ENCODE measurements at regions not wholly inside any gene's neighbourhood (a gene's known extent, or its start where the extent isn't known, plus 50 kb on each side); places are given as distances from the start of the nearest gene placed in this dataset.
"Not testable (repeated sequence)": the region's sequence is repeated elsewhere in the genome, so short reads cannot be mapped to it uniquely, and the experiment has no call there.

GRCh38 chr12:68481181-68481941 lies 129.3 kb upstream of the RAP1B start:
- no peak overlapping the region for H3K27ac ChIP-seq (ENCODE audit: poor library complexity, severe bottlenecking)
- H3K9me3 ChIP-seq (ENCODE audit: severe bottlenecking) = no peaks in the 10 kb centered on the region
- DNase-seq (ENCODE audit: low spot score) (no peak), ATAC-seq (ENCODE audit: low read depth) (no peak)
- TF ChIP-seq CTCF (IDR thresholded peaks at IDR 0.05; ENCODE audit: poor library complexity, severe bottlenecking) = no peak
- H3K4me3 ChIP-seq (ENCODE audit: severe bottlenecking) = no peak overlapping the region
- no peaks in the 10 kb centered on the region for H3K27me3 ChIP-seq (ENCODE audit: insufficient read depth, poor library complexity, severe bottlenecking)
- H3K36me3 ChIP-seq (ENCODE audit: low read depth) = no peaks in the 10 kb centered on the region
- H3K4me1 ChIP-seq (ENCODE audit: insufficient read depth, poor library complexity, severe bottlenecking) = peaks cover 10% of the 10 kb centered on the region

- Histone ChIP-seq H3K4me3 (ENCODE audit: severe bottlenecking) (no peak overlapping the region), H3K27ac (ENCODE audit: poor library complexity, severe bottlenecking) (no peak overlapping the region), H3K9me3 (ENCODE audit: severe bottlenecking) (no peaks in the 10 kb centered on the region), H3K36me3 (ENCODE audit: low read depth) (no peaks in the 10 kb centered on the region), H3K27me3 (ENCODE audit: insufficient read depth, poor library complexity, severe bottlenecking) (no peaks in the 10 kb centered on the region), H3K4me1 (ENCODE audit: insufficient read depth, poor library complexity, severe bottlenecking) (peaks cover 10% of the 10 kb centered on the region)
- ATAC-seq (ENCODE audit: low read depth) (no peak), DNase-seq (ENCODE audit: low spot score) (no peak)
- no peak for TF ChIP-seq CTCF (IDR thresholded peaks at IDR 0.05; ENCODE audit: poor library complexity, severe bottlenecking)
These were observed 128.7 kb upstream of the RAP1B start for GRCh38 chr12:68482014-68482413.

- no peak for TF ChIP-seq CTCF (IDR thresholded peaks at IDR 0.05; ENCODE audit: poor library complexity, severe bottlenecking)
- H3K36me3 ChIP-seq (ENCODE audit: low read depth) = no peaks in the 10 kb centered on the region
- no peak overlapping the region for H3K27ac ChIP-seq (ENCODE audit: poor library complexity, severe bottlenecking)
- no peaks in the 10 kb centered on the region for H3K9me3 ChIP-seq (ENCODE audit: severe bottlenecking)
- H3K4me1 ChIP-seq (ENCODE audit: insufficient read depth, poor library complexity, severe bottlenecking) = peaks cover 10% of the 10 kb centered on the region
- no peaks in the 10 kb centered on the region for H3K27me3 ChIP-seq (ENCODE audit: insufficient read depth, poor library complexity, severe bottlenecking)
- H3K4me3 ChIP-seq (ENCODE audit: severe bottlenecking) = no peak overlapping the region
- no peak for ATAC-seq (ENCODE audit: low read depth)
- DNase-seq (ENCODE audit: low spot score) = no peak
These were observed 128.0 kb upstream of the RAP1B start for GRCh38 chr12:68482660-68483059.

GRCh38 chr12:68483592-68484383 lies 126.9 kb upstream of the RAP1B start:
- H3K4me1 ChIP-seq (ENCODE audit: insufficient read depth, poor library complexity, severe bottlenecking) = peaks cover 10% of the 10 kb centered on the region
- DNase-seq (ENCODE audit: low spot score) (no peak), ATAC-seq (ENCODE audit: low read depth) (no peak)
- no peaks in the 10 kb centered on the region for H3K36me3 ChIP-seq (ENCODE audit: low read depth)
- H3K9me3 ChIP-seq (ENCODE audit: severe bottlenecking) = no peaks in the 10 kb centered on the region
- H3K27me3 ChIP-seq (ENCODE audit: insufficient read depth, poor library complexity, severe bottlenecking) = no peaks in the 10 kb centered on the region
- TF ChIP-seq CTCF (IDR thresholded peaks at IDR 0.05; ENCODE audit: poor library complexity, severe bottlenecking) = no peak
- H3K27ac ChIP-seq (ENCODE audit: poor library complexity, severe bottlenecking) = peak overlapping the region; percentile 28
- H3K4me3 ChIP-seq (ENCODE audit: severe bottlenecking) = no peak overlapping the region

GRCh38 chr12:68484578-68484977 lies 126.1 kb upstream of the RAP1B start:
- H3K27me3 ChIP-seq (ENCODE audit: insufficient read depth, poor library complexity, severe bottlenecking); H3K9me3 ChIP-seq (ENCODE audit: severe bottlenecking); H3K4me3 ChIP-seq (ENCODE audit: severe bottlenecking); H3K36me3 ChIP-seq (ENCODE audit: low read depth); DNase-seq (ENCODE audit: low spot score); ATAC-seq (ENCODE audit: low read depth); H3K27ac ChIP-seq (ENCODE audit: poor library complexity, severe bottlenecking): not testable (repeated sequence)
- peaks cover 10% of the 10 kb centered on the region for H3K4me1 ChIP-seq (ENCODE audit: insufficient read depth, poor library complexity, severe bottlenecking)

GRCh38 chr12:68486449-68486848 lies 124.2 kb upstream of the RAP1B start:
- H3K36me3 ChIP-seq (ENCODE audit: low read depth); ATAC-seq (ENCODE audit: low read depth); H3K27ac ChIP-seq (ENCODE audit: poor library complexity, severe bottlenecking); H3K4me3 ChIP-seq (ENCODE audit: severe bottlenecking); H3K9me3 ChIP-seq (ENCODE audit: severe bottlenecking); DNase-seq (ENCODE audit: low spot score); H3K27me3 ChIP-seq (ENCODE audit: insufficient read depth, poor library complexity, severe bottlenecking): not testable (repeated sequence)
- peaks cover 10% of the 10 kb centered on the region for H3K4me1 ChIP-seq (ENCODE audit: insufficient read depth, poor library complexity, severe bottlenecking)

Data from RWPE2 (cell line).